ENCODE measurements at regions not wholly inside any gene's neighbourhood (a gene's known extent, or its start where the extent isn't known, plus 50 kb on each side); places are given as distances from the start of the nearest gene placed in this dataset.

DNA sequence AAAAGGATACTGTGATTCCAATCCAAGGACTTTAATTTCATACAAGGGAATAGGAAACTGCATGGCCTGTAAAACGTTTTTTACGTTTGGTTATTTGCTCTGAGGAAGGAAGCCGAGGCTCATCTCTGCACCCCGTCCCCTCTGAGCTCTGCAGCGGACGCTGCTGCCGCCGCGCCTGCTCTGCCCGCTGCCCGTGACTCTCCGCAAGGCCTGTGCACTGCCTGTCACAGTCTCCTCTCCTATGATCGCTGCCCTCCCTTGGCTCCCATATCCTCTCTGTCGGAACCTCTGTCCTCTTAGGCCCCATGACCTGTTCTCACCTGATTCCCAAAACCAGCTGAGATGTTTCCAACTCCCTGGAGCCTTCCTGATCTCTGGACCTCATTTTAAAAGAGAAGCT lies 320.3 kb upstream of the ZNF32 start (continued):
- TF ChIP-seq TBP (IDR thresholded peaks at IDR 0.05; ENCODE audit: low read depth, low read length) (no peak), SRF (IDR thresholded peaks at IDR 0.05; ENCODE audit: low read depth, low read length) (no peak)

Measured in H1 (cell line).